Neural cell (in vitro differentiated cells): ENCODE measurements at regions not wholly inside any gene's neighbourhood (a gene's known extent, or its start where the extent isn't known, plus 50 kb on each side); places are given as distances from the start of the nearest gene placed in this dataset.

Source experiments
- EP300 ChIP-seq: fragments of 450-650 bp; conservative IDR thresholded peaks from 2 replicates; pipeline ENCODE4 v1.6.1; 2014; ENCODE audit warnings: antibody characterized with exemption, mild to moderate bottlenecking, moderate library complexity; ENCODE audit not compliant: poor library complexity, severe bottlenecking
- EZH2 ChIP-seq: fragments of 200-600, 300-800 bp; shearing (Covaris generic), sonication (generic); IDR thresholded peaks from 2 replicates; pipeline ENCODE4 v1.6.1; 2014; ENCODE audit warnings: antibody characterized with exemption, low read length, borderline replicate concordance, mild to moderate bottlenecking; ENCODE audit not compliant: insufficient read depth, poor library complexity, severe bottlenecking
- MXI1 ChIP-seq: fragments of 450-650 bp; conservative IDR thresholded peaks from 2 replicates; pipeline ENCODE4 v1.6.1; 2014; ENCODE audit warnings: antibody characterized with exemption, mild to moderate bottlenecking; ENCODE audit not compliant: poor library complexity, severe bottlenecking
- SMC3 ChIP-seq: fragments of 450-650 bp; conservative IDR thresholded peaks from 2 replicates; pipeline ENCODE4 v1.6.1; 2014; ENCODE audit warnings: antibody characterized with exemption, mild to moderate bottlenecking, moderate library complexity; ENCODE audit not compliant: poor library complexity
- TAF1 ChIP-seq: IDR thresholded peaks from 2 replicates; pipeline ENCODE4 v1.6.1; 2012; ENCODE audit warnings: low read depth
- TF ChIP-seq, protein P1 (sequence below): fragments of 450-650 bp; IDR thresholded peaks from 2 replicates; pipeline ENCODE4 v1.5.1; 2014; ENCODE audit warnings: antibody characterized with exemption, mild to moderate bottlenecking, moderate library complexity; ENCODE audit not compliant: poor library complexity, severe bottlenecking
- TF ChIP-seq, protein P2 (sequence below): IDR thresholded peaks from 2 replicates; pipeline ENCODE4 v1.6.1; 2012; ENCODE audit warnings: borderline replicate concordance

DNA sequence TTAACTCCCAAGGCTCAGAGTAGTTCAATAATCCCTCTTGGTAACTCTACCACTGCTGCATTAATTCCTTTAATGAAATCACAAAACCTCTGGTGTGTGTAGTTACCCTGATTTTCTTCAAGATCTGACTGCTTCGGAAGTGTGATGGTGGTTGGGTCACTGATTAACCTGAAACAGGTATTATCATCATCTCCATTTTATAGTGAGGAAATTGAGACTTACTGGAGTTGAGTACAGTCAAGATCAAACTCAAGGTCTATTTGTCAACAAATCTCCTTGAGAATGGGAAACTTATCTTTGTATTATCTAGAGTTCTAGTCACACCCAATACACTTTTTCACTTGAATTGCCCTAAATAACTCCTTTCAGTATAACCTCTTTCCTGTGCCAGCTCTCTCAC, 233.5 kb downstream of the BTG1 start:
- TF ChIP-seq, protein P1, sequence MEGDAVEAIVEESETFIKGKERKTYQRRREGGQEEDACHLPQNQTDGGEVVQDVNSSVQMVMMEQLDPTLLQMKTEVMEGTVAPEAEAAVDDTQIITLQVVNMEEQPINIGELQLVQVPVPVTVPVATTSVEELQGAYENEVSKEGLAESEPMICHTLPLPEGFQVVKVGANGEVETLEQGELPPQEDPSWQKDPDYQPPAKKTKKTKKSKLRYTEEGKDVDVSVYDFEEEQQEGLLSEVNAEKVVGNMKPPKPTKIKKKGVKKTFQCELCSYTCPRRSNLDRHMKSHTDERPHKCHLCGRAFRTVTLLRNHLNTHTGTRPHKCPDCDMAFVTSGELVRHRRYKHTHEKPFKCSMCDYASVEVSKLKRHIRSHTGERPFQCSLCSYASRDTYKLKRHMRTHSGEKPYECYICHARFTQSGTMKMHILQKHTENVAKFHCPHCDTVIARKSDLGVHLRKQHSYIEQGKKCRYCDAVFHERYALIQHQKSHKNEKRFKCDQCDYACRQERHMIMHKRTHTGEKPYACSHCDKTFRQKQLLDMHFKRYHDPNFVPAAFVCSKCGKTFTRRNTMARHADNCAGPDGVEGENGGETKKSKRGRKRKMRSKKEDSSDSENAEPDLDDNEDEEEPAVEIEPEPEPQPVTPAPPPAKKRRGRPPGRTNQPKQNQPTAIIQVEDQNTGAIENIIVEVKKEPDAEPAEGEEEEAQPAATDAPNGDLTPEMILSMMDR = no peak
- no peak for TF ChIP-seq EP300
- TF ChIP-seq SMC3 = no peak
- no peak for TF ChIP-seq TAF1
- no peak for TF ChIP-seq MXI1
- TF ChIP-seq, protein P2, sequence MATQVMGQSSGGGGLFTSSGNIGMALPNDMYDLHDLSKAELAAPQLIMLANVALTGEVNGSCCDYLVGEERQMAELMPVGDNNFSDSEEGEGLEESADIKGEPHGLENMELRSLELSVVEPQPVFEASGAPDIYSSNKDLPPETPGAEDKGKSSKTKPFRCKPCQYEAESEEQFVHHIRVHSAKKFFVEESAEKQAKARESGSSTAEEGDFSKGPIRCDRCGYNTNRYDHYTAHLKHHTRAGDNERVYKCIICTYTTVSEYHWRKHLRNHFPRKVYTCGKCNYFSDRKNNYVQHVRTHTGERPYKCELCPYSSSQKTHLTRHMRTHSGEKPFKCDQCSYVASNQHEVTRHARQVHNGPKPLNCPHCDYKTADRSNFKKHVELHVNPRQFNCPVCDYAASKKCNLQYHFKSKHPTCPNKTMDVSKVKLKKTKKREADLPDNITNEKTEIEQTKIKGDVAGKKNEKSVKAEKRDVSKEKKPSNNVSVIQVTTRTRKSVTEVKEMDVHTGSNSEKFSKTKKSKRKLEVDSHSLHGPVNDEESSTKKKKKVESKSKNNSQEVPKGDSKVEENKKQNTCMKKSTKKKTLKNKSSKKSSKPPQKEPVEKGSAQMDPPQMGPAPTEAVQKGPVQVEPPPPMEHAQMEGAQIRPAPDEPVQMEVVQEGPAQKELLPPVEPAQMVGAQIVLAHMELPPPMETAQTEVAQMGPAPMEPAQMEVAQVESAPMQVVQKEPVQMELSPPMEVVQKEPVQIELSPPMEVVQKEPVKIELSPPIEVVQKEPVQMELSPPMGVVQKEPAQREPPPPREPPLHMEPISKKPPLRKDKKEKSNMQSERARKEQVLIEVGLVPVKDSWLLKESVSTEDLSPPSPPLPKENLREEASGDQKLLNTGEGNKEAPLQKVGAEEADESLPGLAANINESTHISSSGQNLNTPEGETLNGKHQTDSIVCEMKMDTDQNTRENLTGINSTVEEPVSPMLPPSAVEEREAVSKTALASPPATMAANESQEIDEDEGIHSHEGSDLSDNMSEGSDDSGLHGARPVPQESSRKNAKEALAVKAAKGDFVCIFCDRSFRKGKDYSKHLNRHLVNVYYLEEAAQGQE = no peak
- no peak for TF ChIP-seq EZH2
